K562 (cell line): ENCODE measurements at regions not wholly inside any gene's neighbourhood (a gene's known extent, or its start where the extent isn't known, plus 50 kb on each side); places are given as distances from the start of the nearest gene placed in this dataset.

ENCODE experiments used
- ATAC-seq: fragments of 200-7000 bp; cut with Tn5 transposase; 3 replicates; pipeline ENCODE4 v1.9.1; 2020; ENCODE audit warnings: moderate library complexity
- BruUV-seq: library from RNA; stranded (reverse); fragments of 400-500 nt; replicated peaks from 2 replicates; lab custom pipeline; 2021; lab: Mats Ljungman, UMichigan
- CTCF ChIA-PET: fragments of 300-600 bp; formaldehyde crosslinking; extraction: SDS; loops from one replicate; lab custom pipeline; 2021; ENCODE audit warnings: low intra/inter-chr PET ratio; lab: Yijun Ruan, JAX
- POLR2A ChIA-PET: fragments of 300-600, 350-650 bp; sonication (Branson Sonifier 250); formaldehyde crosslinking; extraction: SDS; loops from one replicate; lab custom pipeline; 2021; ENCODE audit warnings: antibody characterized with exemption, inconsistent platforms; lab: Yijun Ruan, JAX
- DNase-seq, 4 experiments: peaks; one replicate each; pipeline versions ENCODE4 v3.0.0 to v3.0.0-alpha.2; 2011 to 2018; ENCODE audit warnings: low spot score in 3 of 4, mixed read lengths in 3 of 4; ENCODE audit errors: extremely low read depth in 1 of 4
- FAIRE-seq: peaks from 2 replicates; lab custom pipeline; 2011; peaks lifted over from hg19 to GRCh38; lab: Jason Lieb, UNC
- H2AFZ ChIP-seq: 2 replicates; pipeline ENCODE4 v1.6.0; 2011; ENCODE audit warnings: low read depth, low read length, control low read depth, inconsistent platforms
- H3K27ac ChIP-seq: fragments of 200-600 bp; 3 replicates; pipeline ENCODE4 v1.8.0; 2011; ENCODE audit warnings: low read depth, mild to moderate bottlenecking, control low read depth, inconsistent platforms, low read length, moderate library complexity, mixed read lengths; ENCODE audit errors: extremely low read depth
- H3K27me3 ChIP-seq, 2 experiments: fragments of 300-600 bp in 1 of 2; 2 replicates in 1 of 2; 3 replicates in 1 of 2; pipeline versions ENCODE4 v1.6.0 to v1.8.0; 2011; ENCODE audit warnings: inconsistent platforms in 2 of 2, low read length in 2 of 2, mild to moderate bottlenecking in 1 of 2, mixed read lengths in 1 of 2, moderate library complexity in 1 of 2; ENCODE audit not compliant: control insufficient read depth in 2 of 2, insufficient read depth in 2 of 2
- H3K36me3 ChIP-seq: fragments of 300-600 bp; 3 replicates; pipeline ENCODE4 v1.8.0; 2011; ENCODE audit warnings: mild to moderate bottlenecking, low read length, inconsistent platforms; ENCODE audit not compliant: control insufficient read depth, insufficient read depth
- H3K4me1 ChIP-seq, 2 experiments: fragments of 200-600 bp in 1 of 2; replicated peaks in 1 of 2; 2 replicates in 1 of 2; 3 replicates in 1 of 2; pipeline versions ENCODE4 v1.5.1 to v1.8.0; 2011; ENCODE audit warnings: inconsistent platforms in 2 of 2, low read length in 2 of 2, mild to moderate bottlenecking in 1 of 2, mixed read lengths in 1 of 2, moderate library complexity in 1 of 2; ENCODE audit not compliant: control insufficient read depth in 2 of 2, insufficient read depth in 2 of 2
- H3K4me2 ChIP-seq: 2 replicates; pipeline ENCODE4 v1.6.1; 2011; ENCODE audit warnings: low read length, control low read depth, inconsistent platforms, mixed read lengths; ENCODE audit not compliant: insufficient read depth
- H3K4me3 ChIP-seq: fragments of 200-600 bp; sonication (generic), shearing (Covaris generic); 2 replicates; pipeline ENCODE4 v1.5.1; 2016; ENCODE audit warnings: control low read depth, inconsistent platforms
- H3K79me2 ChIP-seq: fragments of 200-600 bp; 3 replicates; pipeline ENCODE4 v1.8.0; 2011; ENCODE audit warnings: low read length, inconsistent platforms; ENCODE audit not compliant: control insufficient read depth, insufficient read depth
- H3K9ac ChIP-seq, 2 experiments: 2 replicates each; pipeline versions ENCODE4 v1.6.0 to v1.6.1; 2011; ENCODE audit warnings: low read depth in 2 of 2, low read length in 2 of 2, control low read depth in 1 of 2, inconsistent platforms in 1 of 2, mild to moderate bottlenecking in 1 of 2, mixed read lengths in 1 of 2; ENCODE audit not compliant: insufficient read depth in 1 of 2
- H3K9me1 ChIP-seq: one replicate; pipeline ENCODE4 v1.6.0; 2011; ENCODE audit warnings: inconsistent platforms, mild to moderate bottlenecking, low read length, moderate library complexity; ENCODE audit not compliant: control insufficient read depth, insufficient read depth
- H3K9me3 ChIP-seq: replicated peaks from 2 replicates; pipeline ENCODE4 v1.5.1; 2011; ENCODE audit warnings: low read depth, low read length, inconsistent platforms; ENCODE audit not compliant: control insufficient read depth, insufficient read depth
- H4K20me1 ChIP-seq: replicated peaks from 2 replicates; pipeline ENCODE4 v1.6.1; 2011; ENCODE audit warnings: low read length, inconsistent platforms, mixed read lengths; ENCODE audit not compliant: control insufficient read depth, insufficient read depth
- BCOR ChIP-seq: fragments of 450-650 bp; IDR thresholded peaks from 2 replicates; pipeline ENCODE4 v1.6.1; 2016
- BMI1 ChIP-seq: fragments of 150-350 bp; IDR thresholded peaks from 2 replicates; pipeline ENCODE4 v1.6.1; 2014; ENCODE audit warnings: low read length
- ELF2 ChIP-seq: fragments of 250-450 bp; sonication (Bioruptor Pico); IDR thresholded peaks from 2 replicates; pipeline ENCODE4 v1.5.0; 2021; ENCODE audit warnings: mild to moderate bottlenecking
- FOXA3 ChIP-seq, 2 experiments: fragments of 450-650 bp in 1 of 2; sonication (generic) in 1 of 2; formaldehyde crosslinking; IDR thresholded peaks in 1 of 2; conservative IDR thresholded peaks in 1 of 2; 2 replicates each; pipeline versions ENCODE4 v1.4.0 to v1.8.0; 2020 to 2022; ENCODE audit warnings: mild to moderate bottlenecking in 2 of 2, missing genetic modification reagents in 1 of 2
- GATA2 ChIP-seq: sonication (generic); formaldehyde crosslinking; IDR thresholded peaks from 2 replicates; pipeline ENCODE4 v1.4.0; 2020; ENCODE audit warnings: mild to moderate bottlenecking, missing genetic modification reagents
- NCOA4 ChIP-seq: fragments of 450-650 bp; IDR thresholded peaks from 2 replicates; pipeline ENCODE4 v1.6.1; 2018; ENCODE audit warnings: mild to moderate bottlenecking; ENCODE audit not compliant: partially characterized antibody
- PCBP2 ChIP-seq: fragments of 200-400 bp; formaldehyde crosslinking; IDR thresholded peaks from 2 replicates; pipeline ENCODE4 v1.6.1; 2018; ENCODE audit warnings: low read length, low read depth, mild to moderate bottlenecking, moderate library complexity; ENCODE audit not compliant: poor library complexity, severe bottlenecking
- PHB ChIP-seq: fragments of 250-450 bp; sonication (Bioruptor Pico); IDR thresholded peaks from 2 replicates; pipeline ENCODE4 v1.5.0; 2021
- POLR2B ChIP-seq: fragments of 450-650 bp; IDR thresholded peaks from 2 replicates; pipeline ENCODE4 v1.6.1; 2018; ENCODE audit warnings: low read depth; ENCODE audit not compliant: partially characterized antibody
- WGBS: fragments of 100-300 bp; shearing (Covaris generic); methylation state at CpG from one replicate; pipeline ENCODE4 v1.1.6; 2016; ENCODE audit warnings: low coverage, mixed read lengths; ENCODE audit not compliant: insufficient coverage; ENCODE audit errors: missing lambda C conversion rate; 5-methylcytosine and 5-hydroxymethylcytosine counted together
- in situ Hi-C: fragments of 300-500 bp; cut with MboI; formaldehyde crosslinking; loops from 4 replicates; pipeline ENCODE4 v1.15.0; 2018; ENCODE audit warnings: inconsistent platforms, mixed read lengths
- intact Hi-C: fragments of 100-400 bp; cut with micrococcal nuclease; formaldehyde crosslinking; loops from 2 replicates; pipeline ENCODE4 v1.14.2; 2022
- TF ChIP-seq, protein P1 (sequence below): sonication (generic); formaldehyde crosslinking; IDR thresholded peaks from 2 replicates; pipeline ENCODE4 v1.5.0; 2020; ENCODE audit warnings: missing genetic modification reagents

GRCh38 chr13:58238972-58239773 is 607.6 kb downstream of the PCDH17 start:
- CTCF ChIA-PET, result no interaction called here
- no TSS peak for BruUV-seq
- FAIRE-seq (no peak), ATAC-seq (no peak), DNase-seq (no peak)
- H2AFZ ChIP-seq, result no peak overlapping the region
- TF ChIP-seq ELF2 (CRISPR knock-in tag), result no peak
- TF ChIP-seq FOXA3 (CRISPR knock-in tag; conservative IDR thresholded peaks at IDR 0.05 in 1 of 2, IDR thresholded peaks at IDR 0.05 in 1 of 2), result no peak
- TF ChIP-seq PCBP2, result no peak
- no peak for TF ChIP-seq NCOA4
- TF ChIP-seq, protein P1, sequence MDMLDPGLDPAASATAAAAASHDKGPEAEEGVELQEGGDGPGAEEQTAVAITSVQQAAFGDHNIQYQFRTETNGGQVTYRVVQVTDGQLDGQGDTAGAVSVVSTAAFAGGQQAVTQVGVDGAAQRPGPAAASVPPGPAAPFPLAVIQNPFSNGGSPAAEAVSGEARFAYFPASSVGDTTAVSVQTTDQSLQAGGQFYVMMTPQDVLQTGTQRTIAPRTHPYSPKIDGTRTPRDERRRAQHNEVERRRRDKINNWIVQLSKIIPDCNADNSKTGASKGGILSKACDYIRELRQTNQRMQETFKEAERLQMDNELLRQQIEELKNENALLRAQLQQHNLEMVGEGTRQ (CRISPR knock-in tag), result no peak
- TF ChIP-seq POLR2B, result no peak
- no peak for TF ChIP-seq BCOR
- no peak for TF ChIP-seq BMI1
- TF ChIP-seq GATA2 (CRISPR knock-in tag), result no peak
- no peak for TF ChIP-seq PHB (CRISPR knock-in tag)
- H3K36me3 ChIP-seq, result no peaks in the 10 kb centered on the region
- H3K9me3 ChIP-seq, result no peaks in the 10 kb centered on the region
- no peaks in the 10 kb centered on the region for H3K27me3 ChIP-seq
- in situ Hi-C loops, result no loop called here
- H3K79me2 ChIP-seq, result no peaks in the 10 kb centered on the region
- H3K9ac ChIP-seq, result no peak overlapping the region
- H3K9me1 ChIP-seq, result no peaks in the 10 kb centered on the region
- no peaks in the 10 kb centered on the region for H3K4me1 ChIP-seq
- POLR2A ChIA-PET, result no interaction called here
- 0% methylated on average over 7 of the region's 10 CpGs for WGBS
- H3K4me3 ChIP-seq, result no peak overlapping the region
- intact Hi-C loops, result no loop called here
- no peak overlapping the region for H3K27ac ChIP-seq
- no peak overlapping the region for H3K4me2 ChIP-seq
- H4K20me1 ChIP-seq, result no peaks in the 10 kb centered on the region
